H9 (cell line): ENCODE measurements at regions not wholly inside any gene's neighbourhood (a gene's known extent, or its start where the extent isn't known, plus 50 kb on each side); places are given as distances from the start of the nearest gene placed in this dataset.

Experiments
- DNase-seq: peaks from one replicate; pipeline ENCODE4 v3.0.0-alpha.2; 2017
- H2AFZ ChIP-seq: one replicate; pipeline ENCODE4 v1.6.1; 2013; ENCODE audit warnings: mild to moderate bottlenecking, low read length, control low read depth, moderate library complexity
- H2AK5ac ChIP-seq: 2 replicates; pipeline ENCODE4 v1.6.1; 2013; ENCODE audit warnings: low read length, control low read depth, mixed read lengths; ENCODE audit not compliant: insufficient read length
- H2BK120ac ChIP-seq: one replicate; pipeline ENCODE4 v1.6.1; 2013; ENCODE audit warnings: low read depth, mild to moderate bottlenecking, low read length, control low read depth, inconsistent platforms; ENCODE audit not compliant: poor library complexity, severe bottlenecking
- H2BK12ac ChIP-seq: 2 replicates; pipeline ENCODE4 v1.6.1; 2013; ENCODE audit warnings: low read length, control low read depth, mixed read lengths, low read depth; ENCODE audit not compliant: insufficient read length
- H2BK15ac ChIP-seq: 2 replicates; pipeline ENCODE4 v1.6.1; 2013; ENCODE audit warnings: low read depth, low read length, control low read depth
- H2BK20ac ChIP-seq: one replicate; pipeline ENCODE4 v1.6.1; 2013; ENCODE audit warnings: low read depth, mild to moderate bottlenecking, low read length, control low read depth, inconsistent platforms; ENCODE audit not compliant: poor library complexity, severe bottlenecking
- H2BK5ac ChIP-seq: 2 replicates; pipeline ENCODE4 v1.6.1; 2013; ENCODE audit warnings: low read length, control low read depth, mixed read lengths; ENCODE audit not compliant: insufficient read length
- H3K14ac ChIP-seq: 2 replicates; pipeline ENCODE4 v1.6.1; 2013; ENCODE audit warnings: low read length, control low read depth; ENCODE audit not compliant: insufficient read depth
- H3K18ac ChIP-seq: 2 replicates; pipeline ENCODE4 v1.6.1; 2013; ENCODE audit warnings: low read depth, mild to moderate bottlenecking, mixed read lengths, low read length, control low read depth; ENCODE audit not compliant: insufficient read length
- H3K23ac ChIP-seq: 2 replicates; pipeline ENCODE4 v1.6.1; 2013; ENCODE audit warnings: low read length, control low read depth, mixed read lengths, low read depth; ENCODE audit not compliant: insufficient read length
- H3K23me2 ChIP-seq: 2 replicates; pipeline ENCODE4 v1.6.1; 2013; ENCODE audit warnings: low read depth, mild to moderate bottlenecking, mixed read lengths, low read length, control low read depth; ENCODE audit not compliant: insufficient read length, poor library complexity, severe bottlenecking
- H3K27ac ChIP-seq: 2 replicates; pipeline ENCODE4 v1.5.1; 2013; ENCODE audit warnings: low read length, control low read depth, mixed read lengths, low read depth; ENCODE audit not compliant: insufficient read length
- H3K27me3 ChIP-seq: 2 replicates; pipeline ENCODE4 v1.6.1; 2013; ENCODE audit warnings: low read length, control low read depth, inconsistent platforms; ENCODE audit not compliant: insufficient read depth
- H3K4ac ChIP-seq: 2 replicates; pipeline ENCODE4 v1.6.1; 2013; ENCODE audit warnings: low read depth, mild to moderate bottlenecking, control low read depth, inconsistent platforms, low read length, moderate library complexity
- H3K4me1 ChIP-seq: 2 replicates; pipeline ENCODE4 v1.6.1; 2013; ENCODE audit warnings: low read length, control low read depth, inconsistent platforms; ENCODE audit not compliant: insufficient read depth
- H3K4me2 ChIP-seq: 2 replicates; pipeline ENCODE4 v1.6.1; 2013; ENCODE audit warnings: low read length, control low read depth, mixed read lengths; ENCODE audit not compliant: insufficient read length, insufficient read depth
- H3K56ac ChIP-seq: 2 replicates; pipeline ENCODE4 v1.6.1; 2013; ENCODE audit warnings: low read depth, mild to moderate bottlenecking, mixed read lengths, low read length, control low read depth; ENCODE audit not compliant: insufficient read length
- H3K79me1 ChIP-seq: 2 replicates; pipeline ENCODE4 v1.6.1; 2013; ENCODE audit warnings: low read depth, mild to moderate bottlenecking, moderate library complexity, low read length, control low read depth, inconsistent platforms; ENCODE audit not compliant: insufficient read depth, poor library complexity, severe bottlenecking
- H3K79me2 ChIP-seq: 2 replicates; pipeline ENCODE4 v1.6.1; 2013; ENCODE audit warnings: low read length, control low read depth, inconsistent platforms; ENCODE audit not compliant: insufficient read depth
- H3K9ac ChIP-seq: 2 replicates; pipeline ENCODE4 v1.6.1; 2013; ENCODE audit warnings: low read length, control low read depth, mixed read lengths; ENCODE audit not compliant: insufficient read length; ENCODE audit errors: extremely low read depth
- H3K9me3 ChIP-seq: one replicate; pipeline ENCODE4 v1.6.1; 2013; ENCODE audit warnings: low read depth, low read length, inconsistent platforms; ENCODE audit not compliant: control insufficient read depth
- H3T11ph ChIP-seq: one replicate; pipeline ENCODE4 v1.6.1; 2013; ENCODE audit warnings: mild to moderate bottlenecking, low read length, control low read depth, inconsistent platforms
- H4K20me1 ChIP-seq: one replicate; pipeline ENCODE4 v1.6.1; 2013; ENCODE audit not compliant: control insufficient read depth, insufficient read length, insufficient read depth
- H4K5ac ChIP-seq: 2 replicates; pipeline ENCODE4 v1.6.1; 2013; ENCODE audit warnings: low read depth, mild to moderate bottlenecking, mixed read lengths, low read length, control low read depth; ENCODE audit not compliant: insufficient read length
- H4K8ac ChIP-seq: replicated peaks from 2 replicates; pipeline ENCODE4 v1.6.1; 2013; ENCODE audit warnings: low read length, control low read depth, mixed read lengths, low read depth; ENCODE audit not compliant: insufficient read length
- H4K91ac ChIP-seq: 2 replicates; pipeline ENCODE4 v1.6.1; 2013; ENCODE audit warnings: low read depth, mild to moderate bottlenecking, moderate library complexity, mixed read lengths, low read length, control low read depth; ENCODE audit not compliant: insufficient read length
- H3K27ac Mint-ChIP-seq, 3 experiments: 2 replicates in 2 of 3; 3 replicates in 1 of 3; pipeline ENCODE4 v1.8.0; 2020 to 2021; ENCODE audit warnings: mixed read lengths in 3 of 3, mild to moderate bottlenecking in 1 of 3, moderate library complexity in 1 of 3
- H3K27me3 Mint-ChIP-seq: 2 replicates; pipeline ENCODE4 v1.8.0; 2021; ENCODE audit warnings: low read depth, mild to moderate bottlenecking, moderate library complexity, mixed read lengths
- H3K36me3 Mint-ChIP-seq, 3 experiments: 2 replicates in 2 of 3; 3 replicates in 1 of 3; pipeline ENCODE4 v1.8.0; 2020 to 2021; ENCODE audit warnings: low read depth in 3 of 3, mixed read lengths in 3 of 3; ENCODE audit not compliant: insufficient read depth in 1 of 3
- H3K4me1 Mint-ChIP-seq, 2 experiments: 2 replicates each; pipeline ENCODE4 v1.8.0; 2020; ENCODE audit warnings: mixed read lengths in 2 of 2
- H3K4me3 Mint-ChIP-seq, 2 experiments: 2 replicates in 1 of 2; 3 replicates in 1 of 2; pipeline ENCODE4 v1.8.0; 2020 to 2021; ENCODE audit warnings: mild to moderate bottlenecking in 2 of 2, mixed read lengths in 2 of 2, moderate library complexity in 1 of 2
- H3K9me3 Mint-ChIP-seq, 2 experiments: 2 replicates in 1 of 2; 3 replicates in 1 of 2; pipeline ENCODE4 v1.8.0; 2020; ENCODE audit warnings: mild to moderate bottlenecking in 2 of 2, mixed read lengths in 2 of 2, moderate library complexity in 1 of 2
- CTCF ChIP-seq: fragments of 200-600 bp; sonication (generic); conservative IDR thresholded peaks from 3 replicates; pipeline ENCODE4 v1.8.0; 2021; ENCODE audit warnings: antibody characterized with exemption, mild to moderate bottlenecking
- WGBS: extraction: QIAGEN DNeasy Blood & Tissue Kit; methylation state at CpG from one replicate; pipeline ENCODE4 v1.1.7; 2013; ENCODE audit warnings: missing lambda C conversion rate, low lambda C conversion rate, mixed read lengths; ENCODE audit not compliant: insufficient read length; ENCODE audit errors: extremely low coverage; 5-methylcytosine and 5-hydroxymethylcytosine counted together

GRCh38 chr6:80454661-80455365, 348.3 kb downstream of the BCKDHB start:
- Histone ChIP-seq H3K27me3 (no peaks in the 10 kb centered on the region), H2BK20ac (no peak overlapping the region), H3K79me1 (no peaks in the 10 kb centered on the region), H3K23me2 (no peaks in the 10 kb centered on the region), H4K5ac (no peak overlapping the region), H4K20me1 (no peaks in the 10 kb centered on the region), H3K79me2 (no peaks in the 10 kb centered on the region), H4K8ac (no peak overlapping the region), H2BK12ac (no peak overlapping the region), H3K27ac (no peak overlapping the region), H3K9ac (no peak overlapping the region), H3T11ph (no peak overlapping the region), H3K4ac (no peak overlapping the region), H2BK120ac (no peak overlapping the region), H3K4me2 (no peak overlapping the region), H2BK15ac (no peak overlapping the region), H2AFZ (no peak overlapping the region), H2BK5ac (no peak overlapping the region), H3K56ac (no peak overlapping the region), H2AK5ac (no peak overlapping the region), H4K91ac (no peak overlapping the region), H3K23ac (no peak overlapping the region), H3K18ac (no peak overlapping the region), H3K4me1 (no peaks in the 10 kb centered on the region), H3K14ac (no peak overlapping the region), H3K9me3 (no peaks in the 10 kb centered on the region)
- WGBS = no CpG with 5 or more reads among the region's 4 CpGs
- TF ChIP-seq CTCF = no peak
- Mint-ChIP-seq H3K9me3 (no peaks in the 10 kb centered on the region), H3K36me3 (peaks cover 0 to 7% (median 0%) of the 10 kb centered on the region in 3 experiments; a peak in 3 of 7 replicates), H3K27ac (no peak overlapping the region), H3K4me3 (no peak overlapping the region), H3K27me3 (no peaks in the 10 kb centered on the region), H3K4me1 (peaks cover 7 to 8% of the 10 kb centered on the region in 2 experiments)
- DNase-seq = no peak
